Gastroesophageal sphincter (tissue), 4 donors: ENCODE measurements at regions not wholly inside any gene's neighbourhood (a gene's known extent, or its start where the extent isn't known, plus 50 kb on each side); places are given as distances from the start of the nearest gene placed in this dataset.

Experiments
- ATAC-seq: fragments of 150-250 bp; one replicate; pipeline ENCODE4 v1.9.1; 2016; ENCODE audit warnings: mild to moderate bottlenecking, moderate library complexity
- H3K27ac ChIP-seq, 4 donors: fragments of 200-600 bp; sonication (generic) in 3 of 4; 1 replicate in 3 of 4; 2 replicates in 1 of 4; pipeline ENCODE4 v1.5.1; 2016 to 2019
- H3K27me3 ChIP-seq: fragments of 200-600 bp; sonication (generic); one replicate; pipeline ENCODE4 v1.5.1; 2019
- H3K36me3 ChIP-seq, 2 donors: fragments of 200-600 bp; sonication (generic); one replicate each; pipeline ENCODE4 v1.5.1; 2019; ENCODE audit warnings: control low read depth in 1 of 2
- H3K4me1 ChIP-seq, 3 donors: fragments of 200-600 bp; sonication (generic); 1 replicate in 2 of 3; 2 replicates in 1 of 3; pipeline ENCODE4 v1.5.1; 2016 to 2019; ENCODE audit warnings: control low read depth in 2 of 3
- H3K4me3 ChIP-seq, 2 donors: fragments of 200-600 bp; sonication (generic); one replicate each; pipeline ENCODE4 v1.5.1; 2019; ENCODE audit warnings: mild to moderate bottlenecking in 1 of 2, moderate library complexity in 1 of 2
- H3K9me3 ChIP-seq, 3 donors: fragments of 200-600 bp; sonication (generic); one replicate each; pipeline ENCODE4 v1.5.1; 2017 to 2019; ENCODE audit warnings: control low read depth in 2 of 3
- CTCF ChIP-seq, 4 experiments: fragments of 200-600 bp in 2 of 4; fragments of 450-650 bp in 2 of 4; sonication (generic) in 1 of 4; IDR thresholded peaks; one replicate each; pipeline ENCODE4 v1.5.1; 2017 to 2019; ENCODE audit warnings: antibody characterized with exemption in 4 of 4, mild to moderate bottlenecking in 2 of 4, moderate library complexity in 2 of 4
- EP300 ChIP-seq: sonication (generic); formaldehyde crosslinking; IDR thresholded peaks from one replicate; pipeline ENCODE4 v1.6.1; 2017; ENCODE audit warnings: antibody characterized with exemption, mild to moderate bottlenecking
- POLR2A ChIP-seq, 2 donors: fragments of 450-650 bp; IDR thresholded peaks; one replicate each; pipeline ENCODE4 v1.6.1; 2017; ENCODE audit warnings: antibody characterized with exemption in 2 of 2, mild to moderate bottlenecking in 2 of 2, moderate library complexity in 1 of 2
- POLR2AphosphoS5 ChIP-seq: sonication (generic); formaldehyde crosslinking; IDR thresholded peaks from one replicate; pipeline ENCODE4 v1.6.1; 2017; ENCODE audit warnings: antibody characterized with exemption
- whole genome bisulfite sequencing, 2 donors: methylation state at CpG; one replicate each; pipeline ENCODE4 v1.1.5; 2018; ENCODE audit warnings: low coverage in 1 of 2; 5-methylcytosine and 5-hydroxymethylcytosine counted together

GRCh38 chr7:52211930-52212329 is 823.5 kb upstream of the POM121L12 start:
- Histone ChIP-seq H3K4me1 (no peaks in the 10 kb centered on the region), H3K36me3 (no peaks in the 10 kb centered on the region), H3K27me3 (no peaks in the 10 kb centered on the region), H3K4me3 (no peak overlapping the region), H3K27ac (no peak overlapping the region), H3K9me3 (no peaks in the 10 kb centered on the region)
- TF ChIP-seq CTCF (IDR thresholded peaks at IDR 0.05) (no peak), POLR2AphosphoS5 (no peak), EP300 (no peak), POLR2A (IDR thresholded peaks at IDR 0.05) (no peak)
- no peak for ATAC-seq
- 100% methylated on average over 2 of the region's 3 CpGs; no CpG with 5 or more reads in 1 of the 2 donors for whole genome bisulfite sequencing, 2 donors

- no peak overlapping the region for H3K4me3 ChIP-seq
- H3K27me3 ChIP-seq = no peaks in the 10 kb centered on the region
- no peak overlapping the region for H3K27ac ChIP-seq
- no peak for ATAC-seq
- H3K4me1 ChIP-seq = no peaks in the 10 kb centered on the region
- no peaks in the 10 kb centered on the region for H3K9me3 ChIP-seq
- WGBS, 2 donors = 21 to 38% methylated on average over 2 of the region's 2 CpGs
- H3K36me3 ChIP-seq = no peaks in the 10 kb centered on the region
- TF ChIP-seq POLR2AphosphoS5 = no peak
- no peak for TF ChIP-seq CTCF (IDR thresholded peaks at IDR 0.05)
- TF ChIP-seq EP300 = no peak
- TF ChIP-seq POLR2A (IDR thresholded peaks at IDR 0.05) = no peak
These were observed 825.8 kb upstream of the POM121L12 start for GRCh38 chr7:52209614-52210013.

- ATAC-seq = no peak
These were observed 838.2 kb upstream of the POM121L12 start for GRCh38 chr7:52197221-52197620.

GRCh38 chr7:52195664-52196063 is 839.8 kb upstream of the POM121L12 start:
- ATAC-seq = no peak
- TF ChIP-seq POLR2A (IDR thresholded peaks at IDR 0.05) (no peak), EP300 (no peak), CTCF (IDR thresholded peaks at IDR 0.05) (no peak), POLR2AphosphoS5 (no peak)
- no peaks in the 10 kb centered on the region for H3K36me3 ChIP-seq
- no peaks in the 10 kb centered on the region for H3K27me3 ChIP-seq
- 60 to 81% methylated on average over 4 of the region's 4 CpGs for WGBS, 2 donors
- H3K27ac ChIP-seq = no peak overlapping the region
- H3K9me3 ChIP-seq = no peaks in the 10 kb centered on the region
- no peak overlapping the region for H3K4me3 ChIP-seq
- no peaks in the 10 kb centered on the region for H3K4me1 ChIP-seq

More at GRCh38 chr7:52197221-52197620, 838.2 kb upstream of the POM121L12 start:
- Histone ChIP-seq H3K4me1 (no peaks in the 10 kb centered on the region), H3K36me3 (no peaks in the 10 kb centered on the region), H3K9me3 (no peaks in the 10 kb centered on the region), H3K4me3 (no peak overlapping the region), H3K27me3 (no peaks in the 10 kb centered on the region), H3K27ac (no peak overlapping the region)
- no peak for TF ChIP-seq CTCF (IDR thresholded peaks at IDR 0.05)
- no peak for TF ChIP-seq EP300
- no peak for TF ChIP-seq POLR2AphosphoS5
- no peak for TF ChIP-seq POLR2A (IDR thresholded peaks at IDR 0.05)
- 0 to 7% methylated on average over 1 of the region's 1 CpG for WGBS, 2 donors

- no peak for TF ChIP-seq CTCF (IDR thresholded peaks at IDR 0.05)
- TF ChIP-seq POLR2A (IDR thresholded peaks at IDR 0.05) = no peak
- TF ChIP-seq EP300 = no peak
- TF ChIP-seq POLR2AphosphoS5 = no peak
- Histone ChIP-seq H3K4me1 (no peaks in the 10 kb centered on the region), H3K9me3 (no peaks in the 10 kb centered on the region), H3K27me3 (no peaks in the 10 kb centered on the region), H3K36me3 (no peaks in the 10 kb centered on the region), H3K4me3 (no peak overlapping the region), H3K27ac (no peak overlapping the region)
- 65 to 73% methylated on average over 2 of the region's 2 CpGs for WGBS, 2 donors
- ATAC-seq = no peak
These were observed 846.2 kb upstream of the POM121L12 start for GRCh38 chr7:52189153-52189778.
